Gastroesophageal sphincter (tissue), 3 donors: ENCODE measurements at regions not wholly inside any gene's neighbourhood (a gene's known extent, or its start where the extent isn't known, plus 50 kb on each side); places are given as distances from the start of the nearest gene placed in this dataset.

Experiments
- EP300 ChIP-seq: sonication (generic); formaldehyde crosslinking; IDR thresholded peaks from one replicate; pipeline ENCODE4 v1.6.1; 2017; ENCODE audit warnings: antibody characterized with exemption, mild to moderate bottlenecking
- POLR2A ChIP-seq, 2 donors: fragments of 450-650 bp; IDR thresholded peaks; one replicate each; pipeline ENCODE4 v1.6.1; 2017; ENCODE audit warnings: antibody characterized with exemption in 2 of 2, mild to moderate bottlenecking in 2 of 2, moderate library complexity in 1 of 2
- POLR2AphosphoS5 ChIP-seq: sonication (generic); formaldehyde crosslinking; IDR thresholded peaks from one replicate; pipeline ENCODE4 v1.6.1; 2017; ENCODE audit warnings: antibody characterized with exemption
- TF ChIP-seq, protein P1 (sequence below), 4 experiments: fragments of 200-600 bp in 2 of 4; fragments of 450-650 bp in 2 of 4; sonication (generic) in 1 of 4; IDR thresholded peaks; one replicate each; pipeline ENCODE4 v1.5.1; 2017 to 2019; ENCODE audit warnings: antibody characterized with exemption in 4 of 4, mild to moderate bottlenecking in 2 of 4, moderate library complexity in 2 of 4

DNA sequence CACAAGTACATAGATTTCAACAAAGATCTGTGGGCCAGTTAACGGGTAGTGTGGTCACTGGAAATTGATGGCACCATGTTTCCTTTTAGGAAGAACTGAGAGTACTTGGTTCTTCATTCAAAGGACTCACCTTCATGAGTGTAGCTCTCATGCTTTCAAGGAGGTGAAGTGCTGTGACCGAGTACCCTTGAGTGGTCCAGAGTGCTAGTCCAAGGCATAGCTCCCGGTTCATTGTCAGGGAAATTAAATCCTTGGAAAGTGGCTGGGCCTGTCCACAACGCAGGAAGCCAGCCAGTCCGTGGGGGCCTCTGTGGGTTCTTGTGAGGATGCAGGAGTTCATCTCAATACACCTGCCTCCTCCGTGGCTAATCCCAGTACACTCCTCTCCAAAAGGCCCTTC, 295.1 kb downstream of the GALR1 start:
- TF ChIP-seq EP300 = no peak
- TF ChIP-seq, protein P1, sequence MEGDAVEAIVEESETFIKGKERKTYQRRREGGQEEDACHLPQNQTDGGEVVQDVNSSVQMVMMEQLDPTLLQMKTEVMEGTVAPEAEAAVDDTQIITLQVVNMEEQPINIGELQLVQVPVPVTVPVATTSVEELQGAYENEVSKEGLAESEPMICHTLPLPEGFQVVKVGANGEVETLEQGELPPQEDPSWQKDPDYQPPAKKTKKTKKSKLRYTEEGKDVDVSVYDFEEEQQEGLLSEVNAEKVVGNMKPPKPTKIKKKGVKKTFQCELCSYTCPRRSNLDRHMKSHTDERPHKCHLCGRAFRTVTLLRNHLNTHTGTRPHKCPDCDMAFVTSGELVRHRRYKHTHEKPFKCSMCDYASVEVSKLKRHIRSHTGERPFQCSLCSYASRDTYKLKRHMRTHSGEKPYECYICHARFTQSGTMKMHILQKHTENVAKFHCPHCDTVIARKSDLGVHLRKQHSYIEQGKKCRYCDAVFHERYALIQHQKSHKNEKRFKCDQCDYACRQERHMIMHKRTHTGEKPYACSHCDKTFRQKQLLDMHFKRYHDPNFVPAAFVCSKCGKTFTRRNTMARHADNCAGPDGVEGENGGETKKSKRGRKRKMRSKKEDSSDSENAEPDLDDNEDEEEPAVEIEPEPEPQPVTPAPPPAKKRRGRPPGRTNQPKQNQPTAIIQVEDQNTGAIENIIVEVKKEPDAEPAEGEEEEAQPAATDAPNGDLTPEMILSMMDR (IDR thresholded peaks at IDR 0.05) = no peak
- no peak for TF ChIP-seq POLR2AphosphoS5
- no peak for TF ChIP-seq POLR2A (IDR thresholded peaks at IDR 0.05)
